SK-N-SH treated with all-trans-retinoic acid at 6 μM for 48 hours (cell line): ENCODE measurements at regions not wholly inside any gene's neighbourhood (a gene's known extent, or its start where the extent isn't known, plus 50 kb on each side); places are given as distances from the start of the nearest gene placed in this dataset.

Experiments used
- ARNTL ChIP-seq: fragments of 450-650 bp; formaldehyde crosslinking; IDR thresholded peaks from 2 replicates; pipeline ENCODE4 v1.5.0; 2020; ENCODE audit warnings: low read depth, mild to moderate bottlenecking, moderate library complexity, borderline replicate concordance
- BACH2 ChIP-seq: fragments of 250-450 bp; sonication (Bioruptor Pico); IDR thresholded peaks from 2 replicates; pipeline ENCODE4 v1.9.0; 2021; ENCODE audit warnings: mild to moderate bottlenecking, borderline replicate concordance
- CSRNP3 ChIP-seq: fragments of 250-450 bp; sonication (Bioruptor Pico); IDR thresholded peaks from 2 replicates; pipeline ENCODE4 v1.5.1; 2021; ENCODE audit warnings: mild to moderate bottlenecking, moderate library complexity
- OSR1 ChIP-seq: fragments of 250-450 bp; sonication (Bioruptor Pico); IDR thresholded peaks from 2 replicates; pipeline ENCODE4 v1.8.0; 2022; ENCODE audit warnings: moderate library complexity, mild to moderate bottlenecking, inconsistent platforms
- RARB ChIP-seq: fragments of 250-450 bp; sonication (Bioruptor Pico); IDR thresholded peaks from 2 replicates; pipeline ENCODE4 v1.8.0; 2021; ENCODE audit warnings: mild to moderate bottlenecking, moderate library complexity
- SNAI2 ChIP-seq: fragments of 250-450 bp; sonication (Bioruptor Pico); IDR thresholded peaks from 2 replicates; pipeline ENCODE4 v1.5.0; 2020; ENCODE audit warnings: mild to moderate bottlenecking, moderate library complexity
- TCF4 ChIP-seq: fragments of 250-450 bp; sonication (Bioruptor Pico); IDR thresholded peaks from 2 replicates; pipeline ENCODE4 v1.8.0; 2021; ENCODE audit warnings: mild to moderate bottlenecking, moderate library complexity, borderline replicate concordance
- TSHZ2 ChIP-seq: fragments of 250-450 bp; sonication (Bioruptor Pico); IDR thresholded peaks from 2 replicates; pipeline ENCODE4 v1.5.0; 2020; ENCODE audit warnings: mild to moderate bottlenecking, moderate library complexity
- ZFP30 ChIP-seq: fragments of 450-650 bp; formaldehyde crosslinking; IDR thresholded peaks from 2 replicates; pipeline ENCODE4 v1.5.0; 2022; ENCODE audit warnings: mild to moderate bottlenecking, moderate library complexity
- TF ChIP-seq, protein P1 (sequence below): fragments of 250-450 bp; sonication (Bioruptor Pico); IDR thresholded peaks from 2 replicates; pipeline ENCODE4 v1.8.0; 2020; ENCODE audit warnings: mild to moderate bottlenecking, moderate library complexity, borderline replicate concordance
- TF ChIP-seq, protein P2 (sequence below): fragments of 250-450 bp; sonication (Bioruptor Pico); IDR thresholded peaks from 2 replicates; pipeline ENCODE4 v1.8.0; 2021; ENCODE audit warnings: low read depth, mild to moderate bottlenecking, moderate library complexity, borderline replicate concordance
- TF ChIP-seq, protein P3 (sequence below): fragments of 250-450 bp; sonication (Bioruptor Pico); IDR thresholded peaks from 2 replicates; pipeline ENCODE4 v1.5.1; 2020; ENCODE audit warnings: low read depth, mild to moderate bottlenecking, moderate library complexity

DNA sequence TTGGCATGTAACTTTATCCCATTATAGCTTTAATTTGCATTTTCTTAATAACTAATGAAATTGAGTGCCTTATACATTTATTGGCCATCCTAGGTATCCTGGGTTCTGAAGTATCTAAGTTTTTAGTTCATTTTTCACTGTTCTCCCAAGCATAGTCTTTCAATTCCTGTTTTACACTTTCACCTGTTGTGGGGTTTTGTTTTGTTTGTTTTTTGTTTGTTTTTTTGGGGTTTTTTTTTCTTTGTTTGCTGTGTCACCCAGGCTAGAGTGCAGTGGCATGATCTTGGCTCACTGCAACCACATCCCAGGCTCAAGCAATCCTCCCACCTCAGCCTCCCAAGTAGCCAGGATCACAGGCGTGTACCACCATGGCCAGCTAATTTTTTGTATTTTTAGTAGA is 83.1 kb upstream of the GADL1 start:
- TF ChIP-seq BACH2 (CRISPR knock-in tag), result no peak
- TF ChIP-seq OSR1 (CRISPR knock-in tag), result no peak
- TF ChIP-seq TSHZ2 (CRISPR knock-in tag), result no peak
- TF ChIP-seq, protein P1, sequence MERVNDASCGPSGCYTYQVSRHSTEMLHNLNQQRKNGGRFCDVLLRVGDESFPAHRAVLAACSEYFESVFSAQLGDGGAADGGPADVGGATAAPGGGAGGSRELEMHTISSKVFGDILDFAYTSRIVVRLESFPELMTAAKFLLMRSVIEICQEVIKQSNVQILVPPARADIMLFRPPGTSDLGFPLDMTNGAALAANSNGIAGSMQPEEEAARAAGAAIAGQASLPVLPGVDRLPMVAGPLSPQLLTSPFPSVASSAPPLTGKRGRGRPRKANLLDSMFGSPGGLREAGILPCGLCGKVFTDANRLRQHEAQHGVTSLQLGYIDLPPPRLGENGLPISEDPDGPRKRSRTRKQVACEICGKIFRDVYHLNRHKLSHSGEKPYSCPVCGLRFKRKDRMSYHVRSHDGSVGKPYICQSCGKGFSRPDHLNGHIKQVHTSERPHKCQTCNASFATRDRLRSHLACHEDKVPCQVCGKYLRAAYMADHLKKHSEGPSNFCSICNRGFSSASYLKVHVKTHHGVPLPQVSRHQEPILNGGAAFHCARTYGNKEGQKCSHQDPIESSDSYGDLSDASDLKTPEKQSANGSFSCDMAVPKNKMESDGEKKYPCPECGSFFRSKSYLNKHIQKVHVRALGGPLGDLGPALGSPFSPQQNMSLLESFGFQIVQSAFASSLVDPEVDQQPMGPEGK, result no peak
- no peak for TF ChIP-seq CSRNP3 (CRISPR knock-in tag)
- no peak for TF ChIP-seq TCF4
- no peak for TF ChIP-seq ZFP30
- TF ChIP-seq, protein P2, sequence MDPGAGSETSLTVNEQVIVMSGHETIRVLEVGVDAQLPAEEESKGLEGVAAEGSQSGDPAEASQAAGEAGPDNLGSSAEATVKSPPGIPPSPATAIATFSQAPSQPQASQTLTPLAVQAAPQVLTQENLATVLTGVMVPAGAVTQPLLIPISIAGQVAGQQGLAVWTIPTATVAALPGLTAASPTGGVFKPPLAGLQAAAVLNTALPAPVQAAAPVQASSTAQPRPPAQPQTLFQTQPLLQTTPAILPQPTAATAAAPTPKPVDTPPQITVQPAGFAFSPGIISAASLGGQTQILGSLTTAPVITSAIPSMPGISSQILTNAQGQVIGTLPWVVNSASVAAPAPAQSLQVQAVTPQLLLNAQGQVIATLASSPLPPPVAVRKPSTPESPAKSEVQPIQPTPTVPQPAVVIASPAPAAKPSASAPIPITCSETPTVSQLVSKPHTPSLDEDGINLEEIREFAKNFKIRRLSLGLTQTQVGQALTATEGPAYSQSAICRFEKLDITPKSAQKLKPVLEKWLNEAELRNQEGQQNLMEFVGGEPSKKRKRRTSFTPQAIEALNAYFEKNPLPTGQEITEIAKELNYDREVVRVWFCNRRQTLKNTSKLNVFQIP (CRISPR knock-in tag), result no peak
- no peak for TF ChIP-seq SNAI2 (CRISPR knock-in tag)
- TF ChIP-seq ARNTL (CRISPR knock-in tag), result no peak
- TF ChIP-seq, protein P3, sequence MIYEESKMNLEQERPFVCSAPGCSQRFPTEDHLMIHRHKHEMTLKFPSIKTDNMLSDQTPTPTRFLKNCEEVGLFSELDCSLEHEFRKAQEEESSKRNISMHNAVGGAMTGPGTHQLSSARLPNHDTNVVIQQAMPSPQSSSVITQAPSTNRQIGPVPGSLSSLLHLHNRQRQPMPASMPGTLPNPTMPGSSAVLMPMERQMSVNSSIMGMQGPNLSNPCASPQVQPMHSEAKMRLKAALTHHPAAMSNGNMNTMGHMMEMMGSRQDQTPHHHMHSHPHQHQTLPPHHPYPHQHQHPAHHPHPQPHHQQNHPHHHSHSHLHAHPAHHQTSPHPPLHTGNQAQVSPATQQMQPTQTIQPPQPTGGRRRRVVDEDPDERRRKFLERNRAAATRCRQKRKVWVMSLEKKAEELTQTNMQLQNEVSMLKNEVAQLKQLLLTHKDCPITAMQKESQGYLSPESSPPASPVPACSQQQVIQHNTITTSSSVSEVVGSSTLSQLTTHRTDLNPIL (CRISPR knock-in tag), result no peak
- no peak for TF ChIP-seq RARB (CRISPR knock-in tag)
